ENCODE measurements at regions not wholly inside any gene's neighbourhood (a gene's known extent, or its start where the extent isn't known, plus 50 kb on each side); places are given as distances from the start of the nearest gene placed in this dataset.
A peak's percentile ranks its signal among the peaks of the same experiment; 100 is the strongest.

- DNase-seq (ENCODE audit: low read depth): no peak
These were observed 53.8 kb upstream of the PSEN2 start for GRCh38 chr1:226816576-226816975.

- no peak for DNase-seq (ENCODE audit: low read depth)
These were observed 55.5 kb upstream of the PSEN2 start for GRCh38 chr1:226814751-226815537.

- DNase-seq (ENCODE audit: low read depth): no peak
These were observed 56.5 kb upstream of the PSEN2 start for GRCh38 chr1:226813671-226814591.

GRCh38 chr1:226810681-226811080, 59.7 kb upstream of the PSEN2 start:
- no peak for DNase-seq (ENCODE audit: low read depth)

GRCh38 chr1:226809785-226810571, 60.4 kb upstream of the PSEN2 start:
- DNase-seq (ENCODE audit: low read depth): no peak

GRCh38 chr1:226808501-226808900, 61.9 kb upstream of the PSEN2 start:
- DNase-seq (ENCODE audit: low read depth): no peak

GRCh38 chr1:226806988-226807387, 63.4 kb upstream of the PSEN2 start:
- DNase-seq (ENCODE audit: low read depth): no peak

- no peak for DNase-seq (ENCODE audit: low read depth)
These were observed 65.3 kb upstream of the PSEN2 start for GRCh38 chr1:226804907-226805759.

- DNase-seq (ENCODE audit: low read depth): no peak
These were observed 61.8 kb upstream of the ITPKB start for GRCh38 chr1:226800763-226801380.

- no peak for DNase-seq (ENCODE audit: low read depth)
These were observed 60.7 kb upstream of the ITPKB start for GRCh38 chr1:226799634-226800281.

- DNase-seq (ENCODE audit: low read depth): peak; percentile 44
These were observed 59.6 kb upstream of the ITPKB start for GRCh38 chr1:226798427-226799411.

- DNase-seq (ENCODE audit: low read depth): no peak
These were observed 58.1 kb upstream of the ITPKB start for GRCh38 chr1:226797151-226797550.

GRCh38 chr1:226793620-226794276, 54.7 kb upstream of the ITPKB start:
- DNase-seq (ENCODE audit: low read depth): no peak

GRCh38 chr1:226792368-226792767, 53.3 kb upstream of the ITPKB start:
- DNase-seq (ENCODE audit: low read depth): no peak

- DNase-seq (ENCODE audit: low read depth): no peak
These were observed 51.6 kb upstream of the ITPKB start for GRCh38 chr1:226790545-226791181.

- DNase-seq (ENCODE audit: low read depth): no peak
These were observed 49.9 kb upstream of the ITPKB start for GRCh38 chr1:226788965-226789364.
